Hepatocyte (in vitro differentiated cells): ENCODE measurements at regions not wholly inside any gene's neighbourhood (a gene's known extent, or its start where the extent isn't known, plus 50 kb on each side); places are given as distances from the start of the nearest gene placed in this dataset.

ENCODE experiments used
- DNase-seq: peaks from one replicate; pipeline ENCODE4 v3.0.0-alpha.2; 2016; ENCODE audit warnings: low spot score
- H2AFZ ChIP-seq: fragments of 200-600 bp; sonication (generic); 2 replicates; pipeline ENCODE4 v1.6.0; 2016; ENCODE audit warnings: antibody characterized with exemption, mild to moderate bottlenecking
- H3K27ac ChIP-seq: fragments of 200-600 bp; sonication (generic); 2 replicates; pipeline ENCODE4 v1.5.1; 2016; ENCODE audit warnings: mild to moderate bottlenecking
- H3K27me3 ChIP-seq: fragments of 200-600 bp; sonication (generic); 2 replicates; pipeline ENCODE4 v1.6.1; 2016
- H3K36me3 ChIP-seq: fragments of 200-600 bp; sonication (generic); replicated peaks from 2 replicates; pipeline ENCODE4 v1.5.1; 2016; ENCODE audit warnings: low read depth; ENCODE audit not compliant: insufficient read depth
- H3K4me1 ChIP-seq: fragments of 200-600 bp; sonication (generic); 2 replicates; pipeline ENCODE4 v1.5.1; 2016; ENCODE audit warnings: mild to moderate bottlenecking, moderate library complexity; ENCODE audit not compliant: insufficient read depth
- H3K4me2 ChIP-seq: fragments of 200-600 bp; sonication (generic); 2 replicates; pipeline ENCODE4 v1.6.0; 2016
- H3K4me3 ChIP-seq: fragments of 200-600 bp; sonication (generic); 2 replicates; pipeline ENCODE4 v1.5.1; 2016; ENCODE audit warnings: mild to moderate bottlenecking
- H3K79me2 ChIP-seq: fragments of 200-600 bp; sonication (generic); 2 replicates; pipeline ENCODE4 v1.6.0; 2017; ENCODE audit warnings: mild to moderate bottlenecking
- H3K9me2 ChIP-seq: fragments of 200-600 bp; sonication (generic); replicated peaks from 2 replicates; pipeline ENCODE4 v1.6.0; 2017; ENCODE audit warnings: mild to moderate bottlenecking; ENCODE audit not compliant: insufficient read depth
- H3K9me3 ChIP-seq: fragments of 200-600 bp; sonication (generic); 2 replicates; pipeline ENCODE4 v1.5.1; 2016; ENCODE audit warnings: low read depth, mild to moderate bottlenecking
- H4K20me1 ChIP-seq: fragments of 200-600 bp; sonication (generic); 2 replicates; pipeline ENCODE4 v1.6.0; 2016; ENCODE audit warnings: mild to moderate bottlenecking; ENCODE audit not compliant: insufficient read depth, poor library complexity, severe bottlenecking
- CTCF ChIP-seq: fragments of 200-600 bp; sonication (generic); IDR thresholded peaks from 2 replicates; pipeline ENCODE4 v1.5.1; 2016; ENCODE audit warnings: antibody characterized with exemption, mild to moderate bottlenecking; ENCODE audit not compliant: poor library complexity
- EZH2 ChIP-seq: fragments of 200-600 bp; sonication (generic); IDR thresholded peaks from 2 replicates; pipeline ENCODE4 v1.6.1; 2016; ENCODE audit warnings: antibody characterized with exemption, mild to moderate bottlenecking, borderline replicate concordance
- EZH2phosphoT487 ChIP-seq: fragments of 200-600 bp; sonication (generic); IDR thresholded peaks from one replicate; pipeline ENCODE4 v1.6.1; 2018; ENCODE audit warnings: antibody characterized with exemption, mild to moderate bottlenecking, low read depth, moderate library complexity; ENCODE audit not compliant: unreplicated experiment, severe bottlenecking
- WGBS: methylation state at CpG from one replicate; pipeline ENCODE4 v1.1.6; 2016; ENCODE audit warnings: low lambda C conversion rate; ENCODE audit errors: missing lambda C conversion rate; 5-methylcytosine and 5-hydroxymethylcytosine counted together

DNA sequence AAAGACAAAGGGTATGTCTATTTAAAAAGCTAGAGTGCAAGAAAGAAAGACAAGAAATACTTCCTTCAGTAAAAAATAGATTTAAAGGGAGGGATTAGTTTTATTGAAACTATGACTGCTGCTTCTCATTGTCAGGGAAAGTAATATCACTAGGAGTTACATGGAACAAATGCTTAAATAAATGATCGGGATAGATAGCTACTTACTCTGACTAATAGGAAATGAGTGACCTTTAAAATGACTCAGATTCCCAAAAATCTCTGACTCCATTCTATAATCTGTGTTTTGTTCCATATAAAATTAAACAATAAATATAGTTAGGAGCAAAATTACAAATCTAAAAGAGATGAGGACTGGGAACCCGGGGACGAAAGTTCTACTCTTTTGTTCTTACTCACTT, 669.3 kb downstream of the NR4A2 start:
- WGBS = 86% methylated on average over 3 of the region's 3 CpGs
- Histone ChIP-seq H3K4me1 (no peaks in the 10 kb centered on the region), H3K4me2 (no peak overlapping the region), H3K27me3 (no peaks in the 10 kb centered on the region), H3K27ac (no peak overlapping the region), H3K36me3 (no peaks in the 10 kb centered on the region), H3K9me3 (no peaks in the 10 kb centered on the region), H3K4me3 (no peak overlapping the region), H3K9me2 (no peaks in the 10 kb centered on the region), H3K79me2 (no peaks in the 10 kb centered on the region), H2AFZ (no peak overlapping the region), H4K20me1 (no peaks in the 10 kb centered on the region)
- TF ChIP-seq CTCF = no peak
- no peak for TF ChIP-seq EZH2
- TF ChIP-seq EZH2phosphoT487 = no peak
- no peak for DNase-seq

- Histone ChIP-seq H3K4me3 (no peak overlapping the region), H3K27ac (no peak overlapping the region), H3K36me3 (no peaks in the 10 kb centered on the region), H3K79me2 (no peaks in the 10 kb centered on the region), H3K4me1 (no peaks in the 10 kb centered on the region), H3K4me2 (no peak overlapping the region), H3K9me2 (no peaks in the 10 kb centered on the region), H3K27me3 (no peaks in the 10 kb centered on the region), H4K20me1 (no peaks in the 10 kb centered on the region), H2AFZ (no peak overlapping the region), H3K9me3 (no peaks in the 10 kb centered on the region)
- WGBS = 93% methylated on average over 4 of the region's 4 CpGs
- DNase-seq = no peak
- TF ChIP-seq CTCF (no peak), EZH2 (no peak), EZH2phosphoT487 (no peak)
Measured at GRCh38 chr2:155662224-155662623, 670.3 kb downstream of the NR4A2 start.

- H3K4me1 ChIP-seq = no peaks in the 10 kb centered on the region
- no peak for DNase-seq
- no peaks in the 10 kb centered on the region for H4K20me1 ChIP-seq
- no peaks in the 10 kb centered on the region for H3K27me3 ChIP-seq
- no peak overlapping the region for H3K27ac ChIP-seq
- no peak for TF ChIP-seq CTCF
- no peak for TF ChIP-seq EZH2phosphoT487
- TF ChIP-seq EZH2 = no peak
- H3K4me2 ChIP-seq = no peak overlapping the region
- no peaks in the 10 kb centered on the region for H3K79me2 ChIP-seq
- no peak overlapping the region for H3K4me3 ChIP-seq
- H3K9me2 ChIP-seq = no peaks in the 10 kb centered on the region
- no peak overlapping the region for H2AFZ ChIP-seq
- no peaks in the 10 kb centered on the region for H3K36me3 ChIP-seq
- 86% methylated on average over 1 of the region's 1 CpG for WGBS
- H3K9me3 ChIP-seq = no peaks in the 10 kb centered on the region
Measured at GRCh38 chr2:155653176-155653575, 679.3 kb downstream of the NR4A2 start.

GRCh38 chr2:155651851-155652250, 680.7 kb downstream of the NR4A2 start:
- Histone ChIP-seq H3K79me2 (no peaks in the 10 kb centered on the region), H3K9me2 (no peaks in the 10 kb centered on the region), H2AFZ (no peak overlapping the region), H4K20me1 (no peaks in the 10 kb centered on the region), H3K9me3 (no peaks in the 10 kb centered on the region), H3K36me3 (no peaks in the 10 kb centered on the region), H3K4me1 (no peaks in the 10 kb centered on the region), H3K27me3 (no peaks in the 10 kb centered on the region), H3K4me2 (no peak overlapping the region), H3K4me3 (no peak overlapping the region), H3K27ac (no peak overlapping the region)
- no peak for DNase-seq
- TF ChIP-seq EZH2phosphoT487 (no peak), CTCF (no peak), EZH2 (no peak)
- WGBS = 90% methylated on average over 6 of the region's 6 CpGs
